ENCODE measurements at regions not wholly inside any gene's neighbourhood (a gene's known extent, or its start where the extent isn't known, plus 50 kb on each side); places are given as distances from the start of the nearest gene placed in this dataset.

GRCh38 chr9:38313421-38313820, 79.1 kb upstream of the ALDH1B1 start:
- Histone ChIP-seq H3K4me3 (no peak overlapping the region), H3K4me2 (no peak overlapping the region), H3K27ac (no peak overlapping the region), H3K4me1 (no peaks in the 10 kb centered on the region), H3K9me3 (no peaks in the 10 kb centered on the region)
- no peak for TF ChIP-seq PBX3 (IDR thresholded peaks at IDR 0.05)
- no peak for TF ChIP-seq HES2 (IDR thresholded peaks at IDR 0.05)
- no peak for TF ChIP-seq JUN (IDR thresholded peaks at IDR 0.05)
- no peak for TF ChIP-seq FOSL2 (IDR thresholded peaks at IDR 0.05)
- no peak for TF ChIP-seq FOSL2 (CRISPR knock-in tag; IDR thresholded peaks at IDR 0.05)
- TF ChIP-seq FOSB (CRISPR knock-in tag; IDR thresholded peaks at IDR 0.05) = no peak
- TF ChIP-seq HDAC2 (IDR thresholded peaks at IDR 0.05) = no peak
- TF ChIP-seq SREBF2 (IDR thresholded peaks at IDR 0.05) = no peak
- no peak for TF ChIP-seq PHF8 (IDR thresholded peaks at IDR 0.05; ENCODE audit: borderline replicate concordance, low read depth)
- TF ChIP-seq CHD2 (IDR thresholded peaks at IDR 0.05; ENCODE audit: low read length, partially characterized antibody) = no peak
- TF ChIP-seq ZSCAN20 (CRISPR knock-in tag; IDR thresholded peaks at IDR 0.05) = no peak
- TF ChIP-seq CBX8 (IDR thresholded peaks at IDR 0.05) = no peak
- no peak for TF ChIP-seq BHLHE40 (IDR thresholded peaks at IDR 0.05; ENCODE audit: low read depth, low read length)
- no peak for TF ChIP-seq TFCP2L1 (CRISPR knock-in tag; IDR thresholded peaks at IDR 0.05)
- TF ChIP-seq ZC3H11A (IDR thresholded peaks at IDR 0.05) = no peak
- POLR2A ChIA-PET = no interaction called here
- no peak for ATAC-seq
- CTCF ChIA-PET = interaction anchor here (0.8 to 1.3 kb wide), 2 partner anchors 14 to 15 kb away, joined by 3 to 4 read pairs; no protein-coding TSS in a partner anchor
- no peak for DNase-seq (ENCODE audit: low read depth in 1 of 2, low spot score in 1 of 2)
- WGBS (ENCODE audit: missing lambda C conversion rate) = 69% methylated on average over 6 of the region's 6 CpGs
- FAIRE-seq = no peak

GRCh38 chr9:38312406-38312805, 80.1 kb upstream of the ALDH1B1 start:
- no peak for TF ChIP-seq ELK1 (IDR thresholded peaks at IDR 0.05; ENCODE audit: low read depth, low read length)
- no peak for TF ChIP-seq USF2 (IDR thresholded peaks at IDR 0.05)
- no peak for TF ChIP-seq FOXS1 (CRISPR knock-in tag; IDR thresholded peaks at IDR 0.05)
- TF ChIP-seq FOSB (CRISPR knock-in tag; IDR thresholded peaks at IDR 0.05) = no peak
- no peak for TF ChIP-seq RAD21 (conservative IDR thresholded peaks at IDR 0.05 in 1 of 2, IDR thresholded peaks at IDR 0.05 in 1 of 2)
- TF ChIP-seq NFE2L2 (conservative IDR thresholded peaks at IDR 0.05; ENCODE audit: low read length) = no peak
- TF ChIP-seq CHD2 (IDR thresholded peaks at IDR 0.05; ENCODE audit: low read length, partially characterized antibody) = no peak
- no peak for TF ChIP-seq HMGXB4 (CRISPR knock-in tag; IDR thresholded peaks at IDR 0.05; ENCODE audit: borderline replicate concordance)
- TF ChIP-seq REST (IDR thresholded peaks at IDR 0.05) = no peak
- no peak for TF ChIP-seq KDM5A (IDR thresholded peaks at IDR 0.05)
- TF ChIP-seq RFX5 (IDR thresholded peaks at IDR 0.05) = no peak
- H3K4me1 ChIP-seq = no peaks in the 10 kb centered on the region
- ChIA-PET CTCF (interaction anchor here (1.3 to 2.1 kb wide), 2 partner anchors 14 to 22 kb away, joined by 4 to 7 read pairs; no protein-coding TSS in a partner anchor), POLR2A (no interaction called here)
- 89% methylated on average over 4 of the region's 4 CpGs for WGBS (ENCODE audit: missing lambda C conversion rate)
- no peaks in the 10 kb centered on the region for H3K9me3 ChIP-seq
- H3K4me2 ChIP-seq = no peak overlapping the region
- no peak for FAIRE-seq
- no peak overlapping the region for H3K27ac ChIP-seq
- no peak overlapping the region for H3K4me3 ChIP-seq
- DNase-seq (ENCODE audit: low read depth in 1 of 2, low spot score in 1 of 2) = no peak
- no peak for ATAC-seq

Data from A549 (cell line).